DND-41 (cell line): ENCODE measurements at regions not wholly inside any gene's neighbourhood (a gene's known extent, or its start where the extent isn't known, plus 50 kb on each side); places are given as distances from the start of the nearest gene placed in this dataset.

Source experiments
- CTCF ChIP-seq: IDR thresholded peaks from 2 replicates; pipeline ENCODE4 v1.5.1; 2012; ENCODE audit warnings: borderline replicate concordance, low read length, moderate library complexity, mild to moderate bottlenecking; ENCODE audit not compliant: poor library complexity, severe bottlenecking; ENCODE audit errors: extremely low read depth
- EZH2 ChIP-seq: IDR thresholded peaks from 3 replicates; pipeline ENCODE4 v1.6.1; 2012; ENCODE audit warnings: borderline replicate concordance, low read depth, mild to moderate bottlenecking, moderate library complexity, low read length, inconsistent platforms; ENCODE audit not compliant: severe bottlenecking

GRCh38 chr18:6557057-6557769 is 142.5 kb upstream of the L3MBTL4 start:
- TF ChIP-seq CTCF (no peak), EZH2 (no peak)
